HL-60 (cell line): ENCODE measurements at regions not wholly inside any gene's neighbourhood (a gene's known extent, or its start where the extent isn't known, plus 50 kb on each side); places are given as distances from the start of the nearest gene placed in this dataset.

Experiments used
- CTCF ChIP-seq: IDR thresholded peaks from one replicate; pipeline ENCODE4 v1.5.1; 2011; ENCODE audit warnings: low read length, control low read depth, inconsistent platforms; ENCODE audit not compliant: insufficient read depth
- SPI1 ChIP-seq: IDR thresholded peaks from 2 replicates; pipeline ENCODE4 v1.6.1; 2012; ENCODE audit warnings: low read depth, mild to moderate bottlenecking, borderline replicate concordance

DNA sequence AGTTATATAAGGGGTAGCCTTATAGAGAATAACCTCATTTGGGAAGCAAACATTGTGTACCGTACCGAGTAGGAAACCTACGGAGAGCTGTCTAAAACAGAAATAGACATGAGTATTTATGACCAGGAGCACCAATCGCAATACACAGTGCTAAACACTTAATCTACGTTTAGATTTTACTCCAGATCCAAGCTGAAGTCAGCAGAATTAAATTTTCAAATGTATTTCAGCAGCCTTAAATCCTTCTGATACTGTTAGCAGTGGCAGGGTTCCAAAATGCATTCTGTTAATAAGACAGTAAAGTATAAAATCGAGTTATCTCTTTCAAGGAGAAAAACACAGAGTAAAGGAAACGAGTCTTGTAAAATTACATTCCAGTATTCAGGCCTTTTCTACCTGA, 118.1 kb upstream of the ZNF521 start:
- TF ChIP-seq SPI1 (no peak), CTCF (no peak)
